Mesendoderm (in vitro differentiated cells): ENCODE measurements at regions not wholly inside any gene's neighbourhood (a gene's known extent, or its start where the extent isn't known, plus 50 kb on each side); places are given as distances from the start of the nearest gene placed in this dataset.

Source experiments
- DNase-seq: peaks from one replicate; pipeline ENCODE4 v3.0.0; 2013
- H2AK5ac ChIP-seq: 2 replicates; pipeline ENCODE4 v1.6.1; 2013; ENCODE audit warnings: low read length, inconsistent platforms
- H2BK120ac ChIP-seq: 2 replicates; pipeline ENCODE4 v1.6.1; 2013; ENCODE audit warnings: low read depth, mild to moderate bottlenecking, low read length, moderate library complexity, mixed read lengths
- H2BK15ac ChIP-seq: replicated peaks from 2 replicates; pipeline ENCODE4 v1.6.1; 2013; ENCODE audit warnings: low read depth, mild to moderate bottlenecking, moderate library complexity
- H2BK5ac ChIP-seq: 2 replicates; pipeline ENCODE4 v1.6.1; 2013; ENCODE audit warnings: low read length, inconsistent platforms
- H3K18ac ChIP-seq: 2 replicates; pipeline ENCODE4 v1.6.1; 2013; ENCODE audit warnings: mild to moderate bottlenecking, low read length, mixed read lengths
- H3K23ac ChIP-seq: one replicate; pipeline ENCODE4 v1.6.1; 2013; ENCODE audit warnings: low read length
- H3K27ac ChIP-seq: 2 replicates; pipeline ENCODE4 v1.5.1; 2013; ENCODE audit warnings: low read depth, mild to moderate bottlenecking, inconsistent platforms, low read length, moderate library complexity
- H3K27me3 ChIP-seq: 2 replicates; pipeline ENCODE4 v1.6.1; 2013; ENCODE audit warnings: low read length, control low read depth, mild to moderate bottlenecking, inconsistent platforms; ENCODE audit not compliant: insufficient read depth, poor library complexity
- H3K36me3 ChIP-seq: 2 replicates; pipeline ENCODE4 v1.6.1; 2013; ENCODE audit warnings: low read length, inconsistent platforms; ENCODE audit not compliant: control insufficient read depth, insufficient read depth
- H3K4ac ChIP-seq: one replicate; pipeline ENCODE4 v1.6.1; 2013; ENCODE audit warnings: low read depth, mild to moderate bottlenecking, low read length, moderate library complexity
- H3K4me1 ChIP-seq: 2 replicates; pipeline ENCODE4 v1.6.1; 2013; ENCODE audit warnings: low read depth, low read length, inconsistent platforms; ENCODE audit not compliant: control insufficient read depth
- H3K4me2 ChIP-seq: 2 replicates; pipeline ENCODE4 v1.6.1; 2013; ENCODE audit warnings: low read length
- H3K4me3 ChIP-seq: 2 replicates; pipeline ENCODE4 v1.5.1; 2013; ENCODE audit warnings: mild to moderate bottlenecking, low read length
- H3K56ac ChIP-seq: one replicate; pipeline ENCODE4 v1.6.1; 2013; ENCODE audit warnings: low read length
- H3K79me1 ChIP-seq: 2 replicates; pipeline ENCODE4 v1.6.1; 2013; ENCODE audit warnings: low read length, inconsistent platforms
- H3K79me2 ChIP-seq: 2 replicates; pipeline ENCODE4 v1.6.1; 2013; ENCODE audit warnings: mild to moderate bottlenecking, low read length; ENCODE audit not compliant: control insufficient read depth, insufficient read depth
- H3K9ac ChIP-seq: 2 replicates; pipeline ENCODE4 v1.6.1; 2013; ENCODE audit warnings: low read length, inconsistent platforms
- H4K5ac ChIP-seq: one replicate; pipeline ENCODE4 v1.6.1; 2013; ENCODE audit warnings: low read length
- H4K8ac ChIP-seq: one replicate; pipeline ENCODE4 v1.6.1; 2013; ENCODE audit warnings: low read depth, mild to moderate bottlenecking, control low read depth, low read length, moderate library complexity
- WGBS: extraction: QIAGEN DNeasy Blood & Tissue Kit; methylation state at CpG from one replicate; pipeline ENCODE4 v1.1.7; 2013; ENCODE audit warnings: low lambda C conversion rate, missing lambda C conversion rate; ENCODE audit not compliant: insufficient coverage; ENCODE audit errors: extremely low coverage; 5-methylcytosine and 5-hydroxymethylcytosine counted together

GRCh38 chr21:43347461-43348169 is 79.3 kb downstream of the SIK1 start:
- no peak overlapping the region for H3K18ac ChIP-seq
- H3K9ac ChIP-seq = no peak overlapping the region
- H2BK15ac ChIP-seq = no peak overlapping the region
- H4K5ac ChIP-seq = no peak overlapping the region
- H3K4ac ChIP-seq = no peak overlapping the region
- H3K4me3 ChIP-seq = no peak overlapping the region
- H4K8ac ChIP-seq = no peak overlapping the region
- H2BK120ac ChIP-seq = no peak overlapping the region
- no peak overlapping the region for H3K27ac ChIP-seq
- no CpG with 5 or more reads among the region's 21 CpGs for WGBS
- no peak overlapping the region for H3K23ac ChIP-seq
- H3K36me3 ChIP-seq = no peaks in the 10 kb centered on the region
- H3K27me3 ChIP-seq = no peaks in the 10 kb centered on the region
- no peak overlapping the region for H2BK5ac ChIP-seq
- no peak overlapping the region for H2AK5ac ChIP-seq
- no peaks in the 10 kb centered on the region for H3K79me1 ChIP-seq
- DNase-seq = no peak
- H3K4me2 ChIP-seq = no peak overlapping the region
- no peak overlapping the region for H3K56ac ChIP-seq
- H3K79me2 ChIP-seq = no peaks in the 10 kb centered on the region
- no peaks in the 10 kb centered on the region for H3K4me1 ChIP-seq

DNA sequence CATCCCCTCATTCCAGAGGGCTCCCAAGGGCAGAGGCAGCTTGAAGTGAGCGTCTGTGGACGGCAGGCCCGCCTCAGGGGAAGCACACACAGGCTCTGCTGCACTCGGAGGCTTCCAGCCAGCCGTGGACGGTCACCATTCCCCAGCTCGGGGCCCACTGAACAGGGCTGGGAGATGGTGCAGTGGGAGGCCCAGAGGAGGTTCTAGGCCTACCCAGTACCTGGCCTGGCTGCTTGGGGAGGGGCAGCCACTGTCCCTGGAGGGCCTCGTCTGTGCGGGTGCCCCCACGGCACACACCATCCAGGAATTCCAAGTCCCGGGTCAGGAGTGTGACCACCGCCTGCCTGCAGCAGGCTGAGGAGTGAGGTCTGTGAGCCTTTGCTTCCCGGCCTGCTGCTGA is 80.4 kb downstream of the SIK1 start:
- Histone ChIP-seq H3K4me1 (no peaks in the 10 kb centered on the region), H3K4ac (no peak overlapping the region), H3K18ac (no peak overlapping the region), H4K8ac (no peak overlapping the region), H3K36me3 (no peaks in the 10 kb centered on the region), H4K5ac (no peak overlapping the region), H3K27ac (no peak overlapping the region), H3K23ac (no peak overlapping the region), H2BK15ac (no peak overlapping the region), H3K27me3 (no peaks in the 10 kb centered on the region), H3K9ac (no peak overlapping the region), H3K79me2 (no peaks in the 10 kb centered on the region), H3K4me2 (no peak overlapping the region), H3K56ac (no peak overlapping the region), H3K4me3 (no peak overlapping the region), H2BK120ac (no peak overlapping the region), H2BK5ac (no peak overlapping the region), H2AK5ac (no peak overlapping the region), H3K79me1 (no peaks in the 10 kb centered on the region)
- no CpG with 5 or more reads among the region's 13 CpGs for WGBS
- no peak for DNase-seq

- no peak for DNase-seq
- no peak overlapping the region for H3K23ac ChIP-seq
- no peak overlapping the region for H4K8ac ChIP-seq
- no peaks in the 10 kb centered on the region for H3K79me1 ChIP-seq
- H3K9ac ChIP-seq = no peak overlapping the region
- no peak overlapping the region for H2BK15ac ChIP-seq
- no peaks in the 10 kb centered on the region for H3K27me3 ChIP-seq
- H3K4me3 ChIP-seq = no peak overlapping the region
- no peaks in the 10 kb centered on the region for H3K79me2 ChIP-seq
- no peaks in the 10 kb centered on the region for H3K36me3 ChIP-seq
- no peak overlapping the region for H3K18ac ChIP-seq
- H2AK5ac ChIP-seq = no peak overlapping the region
- no peak overlapping the region for H3K4ac ChIP-seq
- H3K4me2 ChIP-seq = no peak overlapping the region
- H3K4me1 ChIP-seq = no peaks in the 10 kb centered on the region
- no peak overlapping the region for H2BK120ac ChIP-seq
- H3K27ac ChIP-seq = no peak overlapping the region
- no peak overlapping the region for H2BK5ac ChIP-seq
- H4K5ac ChIP-seq = no peak overlapping the region
- no peak overlapping the region for H3K56ac ChIP-seq
- no CpG with 5 or more reads among the region's 29 CpGs for WGBS
Observed at GRCh38 chr21:43345746-43346409, 81.1 kb downstream of the SIK1 start.

GRCh38 chr21:43345046-43345745 is 81.7 kb downstream of the SIK1 start:
- Histone ChIP-seq H3K18ac (no peak overlapping the region), H3K4me1 (no peaks in the 10 kb centered on the region), H2BK15ac (no peak overlapping the region), H3K4ac (no peak overlapping the region), H4K5ac (no peak overlapping the region), H2AK5ac (no peak overlapping the region), H3K27ac (no peak overlapping the region), H3K27me3 (no peaks in the 10 kb centered on the region), H2BK5ac (no peak overlapping the region), H3K4me3 (no peak overlapping the region), H2BK120ac (no peak overlapping the region), H3K56ac (no peak overlapping the region), H3K23ac (no peak overlapping the region), H3K4me2 (no peak overlapping the region), H4K8ac (no peak overlapping the region), H3K9ac (no peak overlapping the region), H3K36me3 (no peaks in the 10 kb centered on the region), H3K79me1 (no peaks in the 10 kb centered on the region), H3K79me2 (no peaks in the 10 kb centered on the region)
- no CpG with 5 or more reads among the region's 31 CpGs for WGBS
- DNase-seq = no peak

GRCh38 chr21:43343992-43344886 is 82.7 kb downstream of the SIK1 start:
- no CpG with 5 or more reads among the region's 37 CpGs for WGBS
- H3K4ac ChIP-seq = no peak overlapping the region
- H3K23ac ChIP-seq = no peak overlapping the region
- DNase-seq = no peak
- H2BK120ac ChIP-seq = no peak overlapping the region
- no peaks in the 10 kb centered on the region for H3K36me3 ChIP-seq
- H2AK5ac ChIP-seq = no peak overlapping the region
- no peaks in the 10 kb centered on the region for H3K4me1 ChIP-seq
- H3K18ac ChIP-seq = no peak overlapping the region
- H3K79me2 ChIP-seq = no peaks in the 10 kb centered on the region
- H2BK15ac ChIP-seq = no peak overlapping the region
- no peak overlapping the region for H2BK5ac ChIP-seq
- H4K5ac ChIP-seq = no peak overlapping the region
- no peaks in the 10 kb centered on the region for H3K27me3 ChIP-seq
- H3K4me2 ChIP-seq = no peak overlapping the region
- H3K79me1 ChIP-seq = no peaks in the 10 kb centered on the region
- no peak overlapping the region for H3K4me3 ChIP-seq
- H4K8ac ChIP-seq = no peak overlapping the region
- H3K9ac ChIP-seq = no peak overlapping the region
- H3K56ac ChIP-seq = no peak overlapping the region
- H3K27ac ChIP-seq = no peak overlapping the region
